ENCODE measurements at regions not wholly inside any gene's neighbourhood (a gene's known extent, or its start where the extent isn't known, plus 50 kb on each side); places are given as distances from the start of the nearest gene placed in this dataset.

DNA sequence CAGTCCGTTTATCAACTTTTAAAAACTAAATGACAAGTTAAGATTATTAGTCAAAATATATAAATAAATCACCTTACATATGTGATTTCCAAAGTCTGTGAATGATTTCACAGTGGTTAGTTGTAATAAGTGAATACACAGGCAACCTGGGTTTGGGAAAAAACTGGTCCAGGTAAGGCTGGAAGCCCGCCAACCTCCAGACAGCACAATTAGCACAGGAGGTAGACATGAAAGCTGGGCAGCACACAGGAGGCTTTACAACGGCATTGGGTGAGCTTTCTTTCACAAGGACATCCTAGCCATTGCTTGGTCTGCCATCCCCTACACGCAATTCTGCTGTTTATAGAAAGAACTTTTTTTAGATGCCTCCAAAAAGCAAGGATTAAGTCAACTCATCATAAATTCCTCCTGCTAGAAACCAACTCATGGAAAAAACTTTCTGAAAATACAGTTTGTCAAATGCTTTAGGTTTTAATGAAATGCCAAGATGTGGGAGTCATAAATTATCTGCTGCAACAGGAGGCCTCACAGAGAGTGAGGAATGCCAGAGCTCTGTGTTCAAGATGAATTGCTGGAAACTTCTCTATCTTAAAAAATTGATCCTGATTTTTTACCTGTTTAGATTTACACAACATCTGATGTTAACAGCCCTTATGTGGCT, 346.8 kb upstream of the NFE2L3 start:
- TF ChIP-seq, protein P1, sequence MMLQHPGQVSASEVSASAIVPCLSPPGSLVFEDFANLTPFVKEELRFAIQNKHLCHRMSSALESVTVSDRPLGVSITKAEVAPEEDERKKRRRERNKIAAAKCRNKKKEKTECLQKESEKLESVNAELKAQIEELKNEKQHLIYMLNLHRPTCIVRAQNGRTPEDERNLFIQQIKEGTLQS (IDR thresholded peaks at IDR 0.05): no peak
- TF ChIP-seq ZNF274 (IDR thresholded peaks at IDR 0.05; ENCODE audit: low read depth, low read length) (no peak), FOSL1 (IDR thresholded peaks at IDR 0.05; ENCODE audit: low read depth) (no peak), CEBPB (IDR thresholded peaks at IDR 0.05; ENCODE audit: low read depth) (no peak), EZH2phosphoT487 (IDR thresholded peaks at IDR 0.05; ENCODE audit: borderline replicate concordance) (no peak), SIN3A (IDR thresholded peaks at IDR 0.05; ENCODE audit: low read depth) (no peak), EGR1 (IDR thresholded peaks at IDR 0.05; ENCODE audit: low read depth) (no peak), CBX3 (IDR thresholded peaks at IDR 0.05; ENCODE audit: low read depth) (no peak), SRF (IDR thresholded peaks at IDR 0.05; ENCODE audit: low read depth) (no peak), TCF7L2 (IDR thresholded peaks at IDR 0.05; ENCODE audit: borderline replicate concordance, extremely low read depth, insufficient read depth, insufficient read length) (no peak), SP1 (IDR thresholded peaks at IDR 0.05; ENCODE audit: low read depth) (no peak), RAD21 (IDR thresholded peaks at IDR 0.05; ENCODE audit: low read depth) (no peak), POLR2AphosphoS5 (IDR thresholded peaks at IDR 0.05; ENCODE audit: low read depth, low read length) (no peak), POLR2A (IDR thresholded peaks at IDR 0.05; ENCODE audit: borderline replicate concordance, extremely low read depth, insufficient read depth, insufficient read length) (no peak), EZH2 (IDR thresholded peaks at IDR 0.05) (no peak), YY1 (IDR thresholded peaks at IDR 0.05; ENCODE audit: extremely low read depth, insufficient replicate concordance, low read depth, low read length) (no peak)
- TF ChIP-seq, protein P2, sequence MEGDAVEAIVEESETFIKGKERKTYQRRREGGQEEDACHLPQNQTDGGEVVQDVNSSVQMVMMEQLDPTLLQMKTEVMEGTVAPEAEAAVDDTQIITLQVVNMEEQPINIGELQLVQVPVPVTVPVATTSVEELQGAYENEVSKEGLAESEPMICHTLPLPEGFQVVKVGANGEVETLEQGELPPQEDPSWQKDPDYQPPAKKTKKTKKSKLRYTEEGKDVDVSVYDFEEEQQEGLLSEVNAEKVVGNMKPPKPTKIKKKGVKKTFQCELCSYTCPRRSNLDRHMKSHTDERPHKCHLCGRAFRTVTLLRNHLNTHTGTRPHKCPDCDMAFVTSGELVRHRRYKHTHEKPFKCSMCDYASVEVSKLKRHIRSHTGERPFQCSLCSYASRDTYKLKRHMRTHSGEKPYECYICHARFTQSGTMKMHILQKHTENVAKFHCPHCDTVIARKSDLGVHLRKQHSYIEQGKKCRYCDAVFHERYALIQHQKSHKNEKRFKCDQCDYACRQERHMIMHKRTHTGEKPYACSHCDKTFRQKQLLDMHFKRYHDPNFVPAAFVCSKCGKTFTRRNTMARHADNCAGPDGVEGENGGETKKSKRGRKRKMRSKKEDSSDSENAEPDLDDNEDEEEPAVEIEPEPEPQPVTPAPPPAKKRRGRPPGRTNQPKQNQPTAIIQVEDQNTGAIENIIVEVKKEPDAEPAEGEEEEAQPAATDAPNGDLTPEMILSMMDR (IDR thresholded peaks at IDR 0.05 in 2 of 3, conservative IDR thresholded peaks at IDR 0.05 in 1 of 3; ENCODE audit: borderline replicate concordance in 1 of 3, insufficient read depth in 1 of 3, low read depth in 2 of 3, low read length in 2 of 3): no peak
- TF ChIP-seq, protein P3, sequence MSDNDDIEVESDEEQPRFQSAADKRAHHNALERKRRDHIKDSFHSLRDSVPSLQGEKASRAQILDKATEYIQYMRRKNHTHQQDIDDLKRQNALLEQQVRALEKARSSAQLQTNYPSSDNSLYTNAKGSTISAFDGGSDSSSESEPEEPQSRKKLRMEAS (IDR thresholded peaks at IDR 0.05): no peak
- TF ChIP-seq, protein P4, sequence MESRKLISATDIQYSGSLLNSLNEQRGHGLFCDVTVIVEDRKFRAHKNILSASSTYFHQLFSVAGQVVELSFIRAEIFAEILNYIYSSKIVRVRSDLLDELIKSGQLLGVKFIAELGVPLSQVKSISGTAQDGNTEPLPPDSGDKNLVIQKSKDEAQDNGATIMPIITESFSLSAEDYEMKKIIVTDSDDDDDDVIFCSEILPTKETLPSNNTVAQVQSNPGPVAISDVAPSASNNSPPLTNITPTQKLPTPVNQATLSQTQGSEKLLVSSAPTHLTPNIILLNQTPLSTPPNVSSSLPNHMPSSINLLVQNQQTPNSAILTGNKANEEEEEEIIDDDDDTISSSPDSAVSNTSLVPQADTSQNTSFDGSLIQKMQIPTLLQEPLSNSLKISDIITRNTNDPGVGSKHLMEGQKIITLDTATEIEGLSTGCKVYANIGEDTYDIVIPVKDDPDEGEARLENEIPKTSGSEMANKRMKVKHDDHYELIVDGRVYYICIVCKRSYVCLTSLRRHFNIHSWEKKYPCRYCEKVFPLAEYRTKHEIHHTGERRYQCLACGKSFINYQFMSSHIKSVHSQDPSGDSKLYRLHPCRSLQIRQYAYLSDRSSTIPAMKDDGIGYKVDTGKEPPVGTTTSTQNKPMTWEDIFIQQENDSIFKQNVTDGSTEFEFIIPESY (IDR thresholded peaks at IDR 0.05; ENCODE audit: extremely low read depth, insufficient replicate concordance, low read length): no peak
- no TSS peak for BruUV-seq (replicated peaks)
- Histone ChIP-seq H3K9ac (ENCODE audit: low read length) (no peak overlapping the region), H4K20me1 (ENCODE audit: insufficient read depth) (no peaks in the 10 kb centered on the region), H2AFZ (ENCODE audit: low read depth, low read length, poor library complexity, severe bottlenecking) (no peak overlapping the region), H3K4me1 (ENCODE audit: control insufficient read depth in 1 of 2, insufficient read depth in 2 of 2, low read length in 2 of 2) (no peaks in the 10 kb centered on the region), H3K9me2 (ENCODE audit: insufficient read depth) (no peaks in the 10 kb centered on the region), H3K36me3 (ENCODE audit: control insufficient read depth in 1 of 2, insufficient read depth in 2 of 2, low read length in 2 of 2) (no peaks in the 10 kb centered on the region), H3K27me3 (ENCODE audit: insufficient read depth, low read length) (peaks cover 83% of the 10 kb centered on the region), H3K27ac (ENCODE audit: low read depth, low read length) (no peak overlapping the region), H3K79me2 (ENCODE audit: insufficient read depth, low read length) (no peaks in the 10 kb centered on the region), H3K9me3 (ENCODE audit: control insufficient read depth in 1 of 2, insufficient read depth in 1 of 2, low read depth in 1 of 2, low read length in 2 of 2) (no peaks in the 10 kb centered on the region), H3K4me3 (replicated peaks in 1 of 2; ENCODE audit: low read depth in 1 of 2, low read length in 2 of 2) (no peak overlapping the region), H3K4me2 (ENCODE audit: low read length) (no peak overlapping the region)
- ATAC-seq: no peak
- intact Hi-C loops (cut with micrococcal nuclease): no loop called here
- POLR2A ChIA-PET: no interaction called here
- RAD21 ChIA-PET (ENCODE audit: low non-redundant PET in 1 of 2, low total read pairs in 2 of 2, uncharacterized antibody in 2 of 2, unreplicated experiment in 2 of 2): no interaction called here
- DNase-seq (ENCODE audit: low read depth, low spot score): no peak
- CTCF ChIA-PET: no interaction called here

Measured in HCT116 (cell line).